Esophagus muscularis mucosa (tissue), 4 donors: ENCODE measurements at regions not wholly inside any gene's neighbourhood (a gene's known extent, or its start where the extent isn't known, plus 50 kb on each side); places are given as distances from the start of the nearest gene placed in this dataset.

Experiments used
- DNase-seq: peaks from one replicate; pipeline ENCODE4 v3.0.0-alpha.2; 2017; ENCODE audit errors: extremely low spot score
- H3K27ac ChIP-seq, 4 donors: fragments of 200-600 bp; sonication (generic); replicated peaks in 1 of 4; 1 replicate in 3 of 4; 2 replicates in 1 of 4; pipeline ENCODE4 v1.5.1; 2016 to 2019; ENCODE audit warnings: mild to moderate bottlenecking in 1 of 4
- H3K27me3 ChIP-seq, 4 donors: fragments of 200-600 bp; sonication (generic); one replicate each; pipeline versions ENCODE4 v1.5.1 to v1.6.0; 2016 to 2019
- H3K36me3 ChIP-seq, 4 donors: fragments of 200-600 bp; sonication (generic); one replicate each; pipeline ENCODE4 v1.5.1; 2016 to 2019
- H3K4me1 ChIP-seq, 4 donors: fragments of 200-600 bp; sonication (generic); one replicate each; pipeline ENCODE4 v1.5.1; 2016 to 2019
- H3K4me3 ChIP-seq, 4 donors: fragments of 200-600 bp; sonication (generic); 1 replicate in 2 of 4; 2 replicates in 2 of 4; pipeline ENCODE4 v1.5.1; 2016 to 2019; ENCODE audit warnings: mild to moderate bottlenecking in 4 of 4, moderate library complexity in 1 of 4
- H3K9me3 ChIP-seq, 4 donors: fragments of 200-600 bp; sonication (generic); 1 replicate in 3 of 4; 2 replicates in 1 of 4; pipeline ENCODE4 v1.5.1; 2016 to 2019
- CTCF ChIP-seq, 3 experiments: fragments of 200-600 bp in 2 of 3; fragments of 450-650 bp in 1 of 3; sonication (generic) in 2 of 3; IDR thresholded peaks; one replicate each; pipeline ENCODE4 v1.5.1; 2017 to 2019; ENCODE audit warnings: antibody characterized with exemption in 3 of 3, mild to moderate bottlenecking in 2 of 3, moderate library complexity in 1 of 3
- EP300 ChIP-seq: sonication (generic); formaldehyde crosslinking; IDR thresholded peaks from one replicate; pipeline ENCODE4 v1.6.1; 2017; ENCODE audit warnings: antibody characterized with exemption
- POLR2A ChIP-seq: fragments of 450-650 bp; IDR thresholded peaks from one replicate; pipeline ENCODE4 v1.6.1; 2017; ENCODE audit warnings: antibody characterized with exemption, moderate library complexity, mild to moderate bottlenecking, low read depth
- POLR2AphosphoS5 ChIP-seq, 2 donors: sonication (generic); formaldehyde crosslinking; IDR thresholded peaks; one replicate each; pipeline ENCODE4 v1.6.1; 2017; ENCODE audit warnings: antibody characterized with exemption in 2 of 2
- WGBS: methylation state at CpG from one replicate; pipeline ENCODE4 v1.1.5; 2018; 5-methylcytosine and 5-hydroxymethylcytosine counted together
- intact Hi-C: fragments of 100-400 bp; cut with DNase I; formaldehyde crosslinking; loops from one replicate; pipeline ENCODE4 v1.15.1; 2023

GRCh38 chr11:69930081-69931059 lies 111.2 kb upstream of the FGF3 start:
- H3K27me3 ChIP-seq = peaks cover 0 to 77% (median 0%) of the 10 kb centered on the region in 4 donors
- TF ChIP-seq EP300 = no peak
- TF ChIP-seq POLR2A = no peak
- no peak for TF ChIP-seq CTCF (IDR thresholded peaks at IDR 0.05)
- no peak for TF ChIP-seq POLR2AphosphoS5 (IDR thresholded peaks at IDR 0.05)
- no peaks in the 10 kb centered on the region for H3K36me3 ChIP-seq
- WGBS = 93% methylated on average over 19 of the region's 20 CpGs
- peaks cover 0 to 8% (median 3%) of the 10 kb centered on the region in 4 donors for H3K4me1 ChIP-seq
- no peak for DNase-seq
- intact Hi-C loops = no loop called here
- H3K4me3 ChIP-seq = no peak overlapping the region
- peaks cover 0 to 5% (median 0%) of the 10 kb centered on the region in 4 donors for H3K9me3 ChIP-seq
- no peak overlapping the region for H3K27ac ChIP-seq

GRCh38 chr11:69931060-69931910 lies 112.1 kb upstream of the FGF3 start:
- H3K36me3 ChIP-seq = no peaks in the 10 kb centered on the region
- TF ChIP-seq POLR2AphosphoS5 (IDR thresholded peaks at IDR 0.05) = no peak
- TF ChIP-seq EP300 = no peak
- no peak for TF ChIP-seq POLR2A
- no peak for TF ChIP-seq CTCF (IDR thresholded peaks at IDR 0.05)
- H3K27ac ChIP-seq = no peak overlapping the region
- DNase-seq = no peak
- H3K27me3 ChIP-seq = peaks cover 0 to 71% (median 0%) of the 10 kb centered on the region in 4 donors
- no peaks in the 10 kb centered on the region for H3K4me1 ChIP-seq
- 85% methylated on average over 2 of the region's 10 CpGs for WGBS
- H3K9me3 ChIP-seq = peaks cover 0 to 5% (median 0%) of the 10 kb centered on the region in 4 donors
- H3K4me3 ChIP-seq = no peak overlapping the region
- intact Hi-C loops = no loop called here

GRCh38 chr11:69931994-69932910 lies 113.0 kb upstream of the FGF3 start:
- Histone ChIP-seq H3K27me3 (peaks cover 0 to 62% (median 0%) of the 10 kb centered on the region in 4 donors), H3K9me3 (peaks cover 0 to 5% (median 0%) of the 10 kb centered on the region in 4 donors), H3K36me3 (no peaks in the 10 kb centered on the region), H3K4me3 (no peak overlapping the region), H3K27ac (no peak overlapping the region), H3K4me1 (no peaks in the 10 kb centered on the region)
- 82% methylated on average over 11 of the region's 11 CpGs for WGBS
- TF ChIP-seq CTCF (IDR thresholded peaks at IDR 0.05) (no peak), POLR2AphosphoS5 (IDR thresholded peaks at IDR 0.05) (no peak), EP300 (no peak), POLR2A (no peak)
- intact Hi-C loops = no loop called here
- no peak for DNase-seq

- TF ChIP-seq CTCF (IDR thresholded peaks at IDR 0.05) (no peak), EP300 (no peak), POLR2AphosphoS5 (IDR thresholded peaks at IDR 0.05) (no peak), POLR2A (no peak)
- no peaks in the 10 kb centered on the region for H3K9me3 ChIP-seq
- H3K4me1 ChIP-seq = peaks cover 2 to 14% (median 7%) of the 10 kb centered on the region in 4 donors
- whole genome bisulfite sequencing = 88% methylated on average over 13 of the region's 13 CpGs
- intact Hi-C loops = no loop called here
- no peaks in the 10 kb centered on the region for H3K36me3 ChIP-seq
- H3K4me3 ChIP-seq = no peak overlapping the region
- H3K27ac ChIP-seq = no peak overlapping the region
- DNase-seq = no peak
- H3K27me3 ChIP-seq = peaks cover 0 to 38% (median 0%) of the 10 kb centered on the region in 4 donors
Observed at GRCh38 chr11:69934861-69935494, 115.8 kb upstream of the FGF3 start.
